OCI-LY3 (cell line): ENCODE measurements at regions not wholly inside any gene's neighbourhood (a gene's known extent, or its start where the extent isn't known, plus 50 kb on each side); places are given as distances from the start of the nearest gene placed in this dataset.
"Not testable (repeated sequence)": the region's sequence is repeated elsewhere in the genome, so short reads cannot be mapped to it uniquely, and the experiment has no call there.

Experiments used
- H2AFZ ChIP-seq: fragments of 200-600, 300-600 bp; shearing (Covaris generic); 2 replicates; pipeline ENCODE4 v1.6.0; 2014; ENCODE audit warnings: antibody characterized with exemption, low read depth, low read length
- H3K27ac ChIP-seq: fragments of 200-600, 300-600 bp; sonication (generic); 2 replicates; pipeline ENCODE4 v1.5.1; 2014; ENCODE audit warnings: mild to moderate bottlenecking, low read length, moderate library complexity, mixed read lengths
- H3K27me3 ChIP-seq: fragments of 200-600, 300-600 bp; sonication (generic); 2 replicates; pipeline ENCODE4 v1.6.1; 2014; ENCODE audit warnings: low read depth, low read length, mixed read lengths
- H3K36me3 ChIP-seq: fragments of 200-600, 300-600 bp; sonication (generic); replicated peaks from 2 replicates; pipeline ENCODE3; 2014; ENCODE audit warnings: low read depth, low read length, mixed read lengths
- H3K4me1 ChIP-seq: fragments of 300-600, 200-600 bp; sonication (generic); 2 replicates; pipeline ENCODE4 v1.6.1; 2014; ENCODE audit warnings: low read length, mixed read lengths
- H3K4me2 ChIP-seq: fragments of 200-600, 300-600 bp; sonication (generic); 2 replicates; pipeline ENCODE4 v1.6.1; 2014; ENCODE audit warnings: low read length, mixed read lengths
- H3K4me3 ChIP-seq: fragments of 300-600, 200-600 bp; sonication (generic); 2 replicates; pipeline ENCODE4 v1.5.1; 2014; ENCODE audit warnings: antibody characterized with exemption, mild to moderate bottlenecking, low read length, moderate library complexity
- H3K79me2 ChIP-seq: fragments of 300-600, 200-600 bp; shearing (Covaris generic); 2 replicates; pipeline ENCODE4 v1.6.1; 2014; ENCODE audit warnings: mild to moderate bottlenecking, low read length, mixed read lengths
- H3K9ac ChIP-seq: fragments of 300-600, 200-600 bp; shearing (Covaris generic); 2 replicates; pipeline ENCODE4 v1.6.0; 2014; ENCODE audit warnings: mild to moderate bottlenecking, low read length, moderate library complexity
- H3K9me3 ChIP-seq: fragments of 200-600, 300-600 bp; shearing (Covaris generic); 2 replicates; pipeline ENCODE4 v1.6.1; 2014; ENCODE audit warnings: low read length, mixed read lengths; ENCODE audit not compliant: insufficient read depth
- H4K20me1 ChIP-seq: fragments of 200-600, 300-600 bp; sonication (generic); 2 replicates; pipeline ENCODE4 v1.6.1; 2016; ENCODE audit warnings: low read length, mixed read lengths; ENCODE audit not compliant: insufficient read depth
- CTCF ChIP-seq: fragments of 200-600, 300-600 bp; sonication (generic); IDR thresholded peaks from 2 replicates; pipeline ENCODE4 v1.5.1; 2014; ENCODE audit warnings: antibody characterized with exemption, low read length, low read depth
- EZH2phosphoT487 ChIP-seq: fragments of 200-600 bp; shearing (Covaris generic); IDR thresholded peaks from 2 replicates; pipeline ENCODE4 v1.6.1; 2018; ENCODE audit warnings: antibody characterized with exemption, mixed run types, low read depth

GRCh38 chr1:30134466-30135217 is 588.7 kb downstream of the MATN1 start:
- no peak overlapping the region for H2AFZ ChIP-seq
- 0 out of 2 replicates have a peak, but pooled peaks cover 3% of the 10 kb centered on the region for H3K27me3 ChIP-seq
- H3K4me2 ChIP-seq = no peak overlapping the region
- no peaks in the 10 kb centered on the region for H3K4me1 ChIP-seq
- no peaks in the 10 kb centered on the region for H3K79me2 ChIP-seq
- no peaks in the 10 kb centered on the region for H3K9me3 ChIP-seq
- H3K36me3 ChIP-seq = no peaks in the 10 kb centered on the region
- no peak for TF ChIP-seq CTCF
- TF ChIP-seq EZH2phosphoT487 = no peak
- no peak overlapping the region for H3K27ac ChIP-seq
- no peak overlapping the region for H3K9ac ChIP-seq
- no peak overlapping the region for H3K4me3 ChIP-seq
- no peaks in the 10 kb centered on the region for H4K20me1 ChIP-seq

GRCh38 chr1:30133414-30134055 is 589.9 kb downstream of the MATN1 start:
- no peak overlapping the region for H3K4me3 ChIP-seq

GRCh38 chr1:30132602-30133286 is 590.6 kb downstream of the MATN1 start:
- H2AFZ ChIP-seq = no peak overlapping the region
- H4K20me1 ChIP-seq = no peaks in the 10 kb centered on the region
- no peaks in the 10 kb centered on the region for H3K9me3 ChIP-seq
- 0 out of 2 replicates have a peak, but pooled peaks cover 3% of the 10 kb centered on the region for H3K27me3 ChIP-seq
- no peaks in the 10 kb centered on the region for H3K36me3 ChIP-seq
- no peak overlapping the region for H3K27ac ChIP-seq
- H3K79me2 ChIP-seq = no peaks in the 10 kb centered on the region
- H3K4me3 ChIP-seq = no peak overlapping the region
- no peak for TF ChIP-seq CTCF
- no peak for TF ChIP-seq EZH2phosphoT487
- no peak overlapping the region for H3K9ac ChIP-seq
- H3K4me1 ChIP-seq = no peaks in the 10 kb centered on the region
- H3K4me2 ChIP-seq = no peak overlapping the region

More at GRCh38 chr1:30133414-30134055, 589.9 kb downstream of the MATN1 start:
- 0 out of 2 replicates have a peak, but pooled peaks cover 3% of the 10 kb centered on the region for H3K27me3 ChIP-seq
- H3K4me1 ChIP-seq = no peaks in the 10 kb centered on the region
- H3K79me2 ChIP-seq = no peaks in the 10 kb centered on the region
- H2AFZ ChIP-seq = no peak overlapping the region
- TF ChIP-seq CTCF (no peak), EZH2phosphoT487 (no peak)
- H4K20me1 ChIP-seq = no peaks in the 10 kb centered on the region
- no peaks in the 10 kb centered on the region for H3K9me3 ChIP-seq
- no peak overlapping the region for H3K27ac ChIP-seq
- H3K9ac ChIP-seq = no peak overlapping the region
- H3K36me3 ChIP-seq = no peaks in the 10 kb centered on the region
- no peak overlapping the region for H3K4me2 ChIP-seq

- not testable (repeated sequence) for H3K4me3 ChIP-seq, H3K27me3 ChIP-seq, H3K4me1 ChIP-seq, H4K20me1 ChIP-seq, H3K9ac ChIP-seq, H3K9me3 ChIP-seq, H2AFZ ChIP-seq, H3K79me2 ChIP-seq, H3K27ac ChIP-seq, H3K36me3 ChIP-seq, H3K4me2 ChIP-seq
These were observed 592.8 kb downstream of the MATN1 start for GRCh38 chr1:30130566-30130965.
